ENCODE measurements at regions not wholly inside any gene's neighbourhood (a gene's known extent, or its start where the extent isn't known, plus 50 kb on each side); places are given as distances from the start of the nearest gene placed in this dataset.

DNA sequence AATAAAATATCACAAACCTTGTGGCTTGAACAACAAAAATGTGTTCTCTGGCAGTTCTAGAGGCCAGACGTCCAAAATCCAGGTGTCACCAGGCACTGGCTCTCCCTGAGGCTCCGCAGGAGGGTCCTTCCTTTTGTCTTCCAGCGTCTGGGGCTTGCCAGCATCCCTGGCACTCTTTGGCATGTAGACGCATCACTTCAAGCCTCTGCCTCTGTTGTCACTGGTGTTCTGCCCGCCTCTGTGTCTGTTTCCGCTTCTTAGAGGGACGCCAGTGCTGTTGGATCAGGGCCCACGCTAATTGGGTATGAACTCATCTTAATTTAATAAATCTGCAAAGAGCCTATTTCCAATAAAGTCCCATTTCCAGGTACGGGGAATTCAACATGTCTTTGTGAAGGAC lies 273.7 kb upstream of the C1orf174 start:
- TF ChIP-seq ZNF274 (IDR thresholded peaks at IDR 0.05; ENCODE audit: low read depth, low read length) = no peak
- no peak for TF ChIP-seq YY1 (IDR thresholded peaks at IDR 0.05; ENCODE audit: insufficient read depth, insufficient read length)
- TF ChIP-seq SUZ12 (IDR thresholded peaks at IDR 0.05; ENCODE audit: extremely low read depth, insufficient read depth, insufficient read length) = no peak

Measured in NT2/D1 (cell line).